ENCODE measurements at regions not wholly inside any gene's neighbourhood (a gene's known extent, or its start where the extent isn't known, plus 50 kb on each side); places are given as distances from the start of the nearest gene placed in this dataset.

DNA sequence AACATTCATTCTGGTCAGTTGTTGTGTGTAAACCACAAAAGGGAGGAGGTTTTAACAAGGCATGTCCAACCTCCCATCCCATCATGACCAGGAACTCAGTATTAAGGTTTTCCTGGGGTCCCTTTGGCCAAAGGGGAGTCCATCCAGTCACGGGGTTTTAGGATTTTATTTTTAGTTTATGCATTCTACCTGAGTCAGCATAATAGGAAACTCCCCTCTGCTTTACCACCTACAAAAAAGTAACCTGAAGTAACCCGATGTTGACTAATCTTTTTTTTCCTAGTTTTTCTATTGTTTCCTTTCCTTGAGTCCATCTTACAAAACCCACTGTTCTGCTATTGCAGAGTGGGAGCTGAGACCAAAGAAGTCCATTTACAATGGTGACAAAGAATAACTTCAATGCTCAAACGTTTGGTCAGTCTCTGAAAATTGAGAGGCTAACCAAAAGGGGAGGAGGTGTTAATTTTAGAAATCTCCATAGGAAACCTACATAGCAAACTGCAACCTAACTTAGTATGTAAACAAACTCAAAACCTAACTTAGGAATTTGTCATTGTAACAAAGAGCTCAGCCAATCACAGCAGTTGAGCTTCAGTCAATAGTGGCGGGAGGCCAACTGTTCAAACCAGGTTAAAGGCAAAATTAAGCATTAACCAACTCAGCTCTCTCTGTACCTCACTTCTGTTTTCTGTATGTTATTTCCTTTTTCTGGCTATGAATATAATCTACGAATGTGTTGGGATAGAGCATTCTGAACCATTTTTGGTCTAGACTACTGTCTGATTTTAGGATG, 1954.1 kb downstream of the PCDH9 start (continued):
- TF ChIP-seq, protein P1, sequence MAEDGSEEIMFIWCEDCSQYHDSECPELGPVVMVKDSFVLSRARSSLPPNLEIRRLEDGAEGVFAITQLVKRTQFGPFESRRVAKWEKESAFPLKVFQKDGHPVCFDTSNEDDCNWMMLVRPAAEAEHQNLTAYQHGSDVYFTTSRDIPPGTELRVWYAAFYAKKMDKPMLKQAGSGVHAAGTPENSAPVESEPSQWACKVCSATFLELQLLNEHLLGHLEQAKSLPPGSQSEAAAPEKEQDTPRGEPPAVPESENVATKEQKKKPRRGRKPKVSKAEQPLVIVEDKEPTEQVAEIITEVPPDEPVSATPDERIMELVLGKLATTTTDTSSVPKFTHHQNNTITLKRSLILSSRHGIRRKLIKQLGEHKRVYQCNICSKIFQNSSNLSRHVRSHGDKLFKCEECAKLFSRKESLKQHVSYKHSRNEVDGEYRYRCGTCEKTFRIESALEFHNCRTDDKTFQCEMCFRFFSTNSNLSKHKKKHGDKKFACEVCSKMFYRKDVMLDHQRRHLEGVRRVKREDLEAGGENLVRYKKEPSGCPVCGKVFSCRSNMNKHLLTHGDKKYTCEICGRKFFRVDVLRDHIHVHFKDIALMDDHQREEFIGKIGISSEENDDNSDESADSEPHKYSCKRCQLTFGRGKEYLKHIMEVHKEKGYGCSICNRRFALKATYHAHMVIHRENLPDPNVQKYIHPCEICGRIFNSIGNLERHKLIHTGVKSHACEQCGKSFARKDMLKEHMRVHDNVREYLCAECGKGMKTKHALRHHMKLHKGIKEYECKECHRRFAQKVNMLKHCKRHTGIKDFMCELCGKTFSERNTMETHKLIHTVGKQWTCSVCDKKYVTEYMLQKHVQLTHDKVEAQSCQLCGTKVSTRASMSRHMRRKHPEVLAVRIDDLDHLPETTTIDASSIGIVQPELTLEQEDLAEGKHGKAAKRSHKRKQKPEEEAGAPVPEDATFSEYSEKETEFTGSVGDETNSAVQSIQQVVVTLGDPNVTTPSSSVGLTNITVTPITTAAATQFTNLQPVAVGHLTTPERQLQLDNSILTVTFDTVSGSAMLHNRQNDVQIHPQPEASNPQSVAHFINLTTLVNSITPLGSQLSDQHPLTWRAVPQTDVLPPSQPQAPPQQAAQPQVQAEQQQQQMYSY (CRISPR knock-in tag; IDR thresholded peaks at IDR 0.05) = no peak
- TF ChIP-seq, protein P2, sequence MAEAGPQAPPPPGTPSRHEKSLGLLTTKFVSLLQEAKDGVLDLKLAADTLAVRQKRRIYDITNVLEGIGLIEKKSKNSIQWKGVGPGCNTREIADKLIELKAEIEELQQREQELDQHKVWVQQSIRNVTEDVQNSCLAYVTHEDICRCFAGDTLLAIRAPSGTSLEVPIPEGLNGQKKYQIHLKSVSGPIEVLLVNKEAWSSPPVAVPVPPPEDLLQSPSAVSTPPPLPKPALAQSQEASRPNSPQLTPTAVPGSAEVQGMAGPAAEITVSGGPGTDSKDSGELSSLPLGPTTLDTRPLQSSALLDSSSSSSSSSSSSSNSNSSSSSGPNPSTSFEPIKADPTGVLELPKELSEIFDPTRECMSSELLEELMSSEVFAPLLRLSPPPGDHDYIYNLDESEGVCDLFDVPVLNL (IDR thresholded peaks at IDR 0.05; ENCODE audit: low read depth, low read length) = no peak
- no peak for TF ChIP-seq POLR2AphosphoS5 (IDR thresholded peaks at IDR 0.05; ENCODE audit: low read length)
- TF ChIP-seq, protein P3, sequence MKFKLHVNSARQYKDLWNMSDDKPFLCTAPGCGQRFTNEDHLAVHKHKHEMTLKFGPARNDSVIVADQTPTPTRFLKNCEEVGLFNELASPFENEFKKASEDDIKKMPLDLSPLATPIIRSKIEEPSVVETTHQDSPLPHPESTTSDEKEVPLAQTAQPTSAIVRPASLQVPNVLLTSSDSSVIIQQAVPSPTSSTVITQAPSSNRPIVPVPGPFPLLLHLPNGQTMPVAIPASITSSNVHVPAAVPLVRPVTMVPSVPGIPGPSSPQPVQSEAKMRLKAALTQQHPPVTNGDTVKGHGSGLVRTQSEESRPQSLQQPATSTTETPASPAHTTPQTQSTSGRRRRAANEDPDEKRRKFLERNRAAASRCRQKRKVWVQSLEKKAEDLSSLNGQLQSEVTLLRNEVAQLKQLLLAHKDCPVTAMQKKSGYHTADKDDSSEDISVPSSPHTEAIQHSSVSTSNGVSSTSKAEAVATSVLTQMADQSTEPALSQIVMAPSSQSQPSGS (IDR thresholded peaks at IDR 0.05; ENCODE audit: low read length) = no peak

DNA sequence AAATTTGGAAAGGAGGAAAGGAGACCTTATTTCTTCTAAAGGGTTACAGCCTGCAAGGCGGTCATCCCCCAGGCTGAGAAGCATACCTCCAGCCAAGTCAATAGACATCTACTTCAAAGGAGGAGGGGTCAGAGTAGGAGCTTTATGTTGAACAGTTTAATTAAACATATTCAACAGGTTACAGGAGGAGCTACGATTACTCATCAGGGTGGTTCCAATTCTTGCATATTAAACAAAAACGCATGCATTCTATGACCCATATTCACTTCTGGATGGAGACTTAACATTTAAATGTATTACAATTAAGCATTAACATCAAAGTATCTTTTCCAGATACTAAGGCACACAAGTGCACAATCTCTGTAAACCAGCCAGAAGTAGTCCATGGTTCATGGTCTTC, 1955.0 kb downstream of the PCDH9 start:
- no peaks in the 10 kb centered on the region for H4K20me1 ChIP-seq (ENCODE audit: control insufficient read depth, insufficient read depth)
- FAIRE-seq = no peak
- no peaks in the 10 kb centered on the region for H3K27me3 ChIP-seq (replicated peaks in 1 of 2; ENCODE audit: control insufficient read depth in 2 of 2, insufficient read depth in 2 of 2, low read length in 1 of 2)
- H3K79me2 ChIP-seq (ENCODE audit: control insufficient read depth, insufficient read depth, low read length) = no peaks in the 10 kb centered on the region
- no peak overlapping the region for H2AFZ ChIP-seq (ENCODE audit: control insufficient read depth, low read depth, low read length)
- no peaks in the 10 kb centered on the region for H3K36me3 ChIP-seq (ENCODE audit: control insufficient read depth in 2 of 2, insufficient read depth in 2 of 2, low read length in 1 of 2)
- H3K4me3 ChIP-seq = no peak overlapping the region
- no peak overlapping the region for H3K9ac ChIP-seq (ENCODE audit: control insufficient read depth, insufficient read depth, low read length)
- no TSS peak for BruUV-seq (replicated peaks)
- no peak overlapping the region for H3K27ac ChIP-seq (ENCODE audit: control insufficient read depth, insufficient read depth)
- in situ Hi-C loops (cut with MboI) = no loop called here
- no peaks in the 10 kb centered on the region for H3K9me3 ChIP-seq (replicated peaks; ENCODE audit: control insufficient read depth, insufficient read depth, low read length)
- H3K4me2 ChIP-seq (ENCODE audit: control insufficient read depth, insufficient read depth) = no peak overlapping the region
- ChIA-PET POLR2A (no interaction called here), SMC1A (ENCODE audit: uncharacterized antibody, unreplicated experiment) (interaction anchor here (0.9 to 1.4 kb wide), 2 partner anchors 12 to 308 kb away, joined by 3 read pairs; no protein-coding TSS in a partner anchor), CTCF (interaction anchor here (0.8 kb wide), 1 partner anchor 10 kb away, joined by 3 read pairs; no protein-coding TSS in a partner anchor), RAD21 (ENCODE audit: unreplicated experiment) (no interaction called here)
- 30% methylated on average over 3 of the region's 3 CpGs for WGBS (ENCODE audit: insufficient coverage, insufficient replicate concordance, low lambda C conversion rate, missing lambda C conversion rate)
- no peak for DNase-seq (ENCODE audit: low read depth, low spot score)
- H3K4me1 ChIP-seq (ENCODE audit: control insufficient read depth, insufficient read depth, low read length) = no peaks in the 10 kb centered on the region
- intact Hi-C loops (cut with micrococcal nuclease; ENCODE audit: unreplicated experiment) = no loop called here
- ATAC-seq = no peak
- no peak for TF ChIP-seq HCFC1 (IDR thresholded peaks at IDR 0.05; ENCODE audit: low read length)
- TF ChIP-seq ASH2L (IDR thresholded peaks at IDR 0.05; ENCODE audit: borderline replicate concordance, low read depth) = no peak
- no peak for TF ChIP-seq NRF1 (conservative IDR thresholded peaks at IDR 0.05; ENCODE audit: low read depth, low read length)
- TF ChIP-seq, protein P4, sequence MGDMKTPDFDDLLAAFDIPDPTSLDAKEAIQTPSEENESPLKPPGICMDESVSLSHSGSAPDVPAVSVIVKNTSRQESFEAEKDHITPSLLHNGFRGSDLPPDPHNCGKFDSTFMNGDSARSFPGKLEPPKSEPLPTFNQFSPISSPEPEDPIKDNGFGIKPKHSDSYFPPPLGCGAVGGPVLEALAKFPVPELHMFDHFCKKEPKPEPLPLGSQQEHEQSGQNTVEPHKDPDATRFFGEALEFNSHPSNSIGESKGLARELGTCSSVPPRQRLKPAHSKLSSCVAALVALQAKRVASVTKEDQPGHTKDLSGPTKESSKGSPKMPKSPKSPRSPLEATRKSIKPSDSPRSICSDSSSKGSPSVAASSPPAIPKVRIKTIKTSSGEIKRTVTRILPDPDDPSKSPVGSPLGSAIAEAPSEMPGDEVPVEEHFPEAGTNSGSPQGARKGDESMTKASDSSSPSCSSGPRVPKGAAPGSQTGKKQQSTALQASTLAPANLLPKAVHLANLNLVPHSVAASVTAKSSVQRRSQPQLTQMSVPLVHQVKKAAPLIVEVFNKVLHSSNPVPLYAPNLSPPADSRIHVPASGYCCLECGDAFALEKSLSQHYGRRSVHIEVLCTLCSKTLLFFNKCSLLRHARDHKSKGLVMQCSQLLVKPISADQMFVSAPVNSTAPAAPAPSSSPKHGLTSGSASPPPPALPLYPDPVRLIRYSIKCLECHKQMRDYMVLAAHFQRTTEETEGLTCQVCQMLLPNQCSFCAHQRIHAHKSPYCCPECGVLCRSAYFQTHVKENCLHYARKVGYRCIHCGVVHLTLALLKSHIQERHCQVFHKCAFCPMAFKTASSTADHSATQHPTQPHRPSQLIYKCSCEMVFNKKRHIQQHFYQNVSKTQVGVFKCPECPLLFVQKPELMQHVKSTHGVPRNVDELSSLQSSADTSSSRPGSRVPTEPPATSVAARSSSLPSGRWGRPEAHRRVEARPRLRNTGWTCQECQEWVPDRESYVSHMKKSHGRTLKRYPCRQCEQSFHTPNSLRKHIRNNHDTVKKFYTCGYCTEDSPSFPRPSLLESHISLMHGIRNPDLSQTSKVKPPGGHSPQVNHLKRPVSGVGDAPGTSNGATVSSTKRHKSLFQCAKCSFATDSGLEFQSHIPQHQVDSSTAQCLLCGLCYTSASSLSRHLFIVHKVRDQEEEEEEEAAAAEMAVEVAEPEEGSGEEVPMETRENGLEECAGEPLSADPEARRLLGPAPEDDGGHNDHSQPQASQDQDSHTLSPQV (IDR thresholded peaks at IDR 0.05) = no peak
- TF ChIP-seq, protein P2 (IDR thresholded peaks at IDR 0.05; ENCODE audit: low read depth, low read length) = no peak
- no peak for TF ChIP-seq KAT2A (conservative IDR thresholded peaks at IDR 0.05; ENCODE audit: control insufficient read depth, low read depth, low read length)
